ENCODE measurements at regions not wholly inside any gene's neighbourhood (a gene's known extent, or its start where the extent isn't known, plus 50 kb on each side); places are given as distances from the start of the nearest gene placed in this dataset.

DNA sequence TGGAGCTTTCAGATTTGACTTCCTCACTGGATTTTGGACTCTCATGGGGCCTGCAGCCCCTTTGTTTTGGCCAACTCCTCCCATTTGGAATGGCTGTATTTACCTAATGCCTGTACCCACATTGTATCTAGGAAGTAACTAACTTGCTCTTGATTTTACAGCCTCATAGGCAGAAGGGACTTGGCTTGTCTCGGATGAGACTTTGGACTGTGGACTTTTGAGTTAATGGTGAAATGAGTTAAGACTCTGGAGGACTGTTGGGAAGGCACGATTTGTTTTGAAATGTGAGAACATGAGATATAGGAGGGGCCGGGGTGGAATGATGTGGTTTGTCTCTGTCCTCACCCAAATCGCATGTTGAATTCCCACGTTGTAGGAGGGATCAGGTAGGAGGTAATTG is 233.4 kb upstream of the GALNT5 start:
- Histone ChIP-seq H3K4me1 (ENCODE audit: low read depth, poor library complexity, severe bottlenecking) (no peaks in the 10 kb centered on the region), H3K27ac (no peak overlapping the region), H2AFZ (ENCODE audit: low read depth) (no peak overlapping the region), H3K9ac (no peak overlapping the region), H3K79me2 (ENCODE audit: insufficient read depth, low read depth) (no peaks in the 10 kb centered on the region), H3K4me3 (IDR thresholded peaks at IDR 0.05; ENCODE audit: insufficient read depth, low read depth, low read length) (no peak overlapping the region), H3K36me3 (ENCODE audit: insufficient read depth) (no peaks in the 10 kb centered on the region), H3K27me3 (ENCODE audit: insufficient read depth, low read depth) (no peaks in the 10 kb centered on the region), H3K4me2 (no peak overlapping the region), H4K20me1 (ENCODE audit: insufficient read depth) (no peaks in the 10 kb centered on the region)
- TF ChIP-seq, protein P1, sequence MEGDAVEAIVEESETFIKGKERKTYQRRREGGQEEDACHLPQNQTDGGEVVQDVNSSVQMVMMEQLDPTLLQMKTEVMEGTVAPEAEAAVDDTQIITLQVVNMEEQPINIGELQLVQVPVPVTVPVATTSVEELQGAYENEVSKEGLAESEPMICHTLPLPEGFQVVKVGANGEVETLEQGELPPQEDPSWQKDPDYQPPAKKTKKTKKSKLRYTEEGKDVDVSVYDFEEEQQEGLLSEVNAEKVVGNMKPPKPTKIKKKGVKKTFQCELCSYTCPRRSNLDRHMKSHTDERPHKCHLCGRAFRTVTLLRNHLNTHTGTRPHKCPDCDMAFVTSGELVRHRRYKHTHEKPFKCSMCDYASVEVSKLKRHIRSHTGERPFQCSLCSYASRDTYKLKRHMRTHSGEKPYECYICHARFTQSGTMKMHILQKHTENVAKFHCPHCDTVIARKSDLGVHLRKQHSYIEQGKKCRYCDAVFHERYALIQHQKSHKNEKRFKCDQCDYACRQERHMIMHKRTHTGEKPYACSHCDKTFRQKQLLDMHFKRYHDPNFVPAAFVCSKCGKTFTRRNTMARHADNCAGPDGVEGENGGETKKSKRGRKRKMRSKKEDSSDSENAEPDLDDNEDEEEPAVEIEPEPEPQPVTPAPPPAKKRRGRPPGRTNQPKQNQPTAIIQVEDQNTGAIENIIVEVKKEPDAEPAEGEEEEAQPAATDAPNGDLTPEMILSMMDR (conservative IDR thresholded peaks at IDR 0.05; ENCODE audit: low read depth, low read length) = no peak

DNA sequence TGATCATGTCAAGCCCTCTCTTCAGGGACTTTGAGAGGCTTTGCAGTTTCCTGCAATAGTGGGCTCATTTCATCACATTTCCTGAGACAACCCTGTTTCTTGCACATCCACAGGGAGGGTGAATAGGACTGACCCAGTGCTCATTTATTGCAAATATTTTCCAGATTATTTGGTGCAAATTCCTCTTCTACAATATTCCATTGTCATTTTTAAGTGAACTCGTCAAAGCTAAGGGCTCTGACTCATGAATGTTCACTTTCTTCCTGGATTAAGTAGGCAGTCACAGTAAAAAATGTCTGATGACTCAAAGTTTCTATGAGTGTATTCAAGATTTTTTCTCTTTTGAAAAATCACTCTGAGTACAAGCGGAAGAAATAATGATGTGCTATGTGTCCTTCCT is 225.5 kb upstream of the GALNT5 start:
- Histone ChIP-seq H3K27me3 (ENCODE audit: insufficient read depth, low read depth) (no peaks in the 10 kb centered on the region), H4K20me1 (ENCODE audit: insufficient read depth) (no peaks in the 10 kb centered on the region), H3K27ac (no peak overlapping the region), H3K4me2 (no peak overlapping the region), H2AFZ (ENCODE audit: low read depth) (no peak overlapping the region), H3K79me2 (ENCODE audit: insufficient read depth, low read depth) (no peaks in the 10 kb centered on the region), H3K4me1 (ENCODE audit: low read depth, poor library complexity, severe bottlenecking) (no peaks in the 10 kb centered on the region), H3K36me3 (ENCODE audit: insufficient read depth) (no peaks in the 10 kb centered on the region), H3K4me3 (IDR thresholded peaks at IDR 0.05; ENCODE audit: insufficient read depth, low read depth, low read length) (no peak overlapping the region), H3K9ac (no peak overlapping the region)
- TF ChIP-seq, protein P1 (conservative IDR thresholded peaks at IDR 0.05; ENCODE audit: low read depth, low read length) = no peak

DNA sequence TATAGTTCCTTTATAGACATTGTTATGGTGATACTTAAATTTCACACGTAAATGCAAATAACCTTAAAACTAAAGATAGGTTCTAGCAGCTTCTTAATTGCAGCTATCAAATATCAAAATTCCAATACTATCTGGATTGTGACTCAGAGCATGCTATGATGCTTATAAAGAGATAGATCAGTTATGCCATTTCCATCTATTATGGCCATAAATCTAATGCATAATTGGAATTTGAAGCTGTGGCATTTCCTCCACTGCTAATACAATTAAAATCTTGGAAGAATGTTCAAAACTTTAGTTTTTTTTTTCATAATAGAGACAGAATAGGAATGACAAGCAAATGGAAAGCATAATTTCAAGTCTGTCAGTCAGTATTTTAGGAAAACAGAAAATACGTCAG is 220.8 kb upstream of the GALNT5 start:
- Histone ChIP-seq H3K27ac (no peak overlapping the region), H2AFZ (ENCODE audit: low read depth) (no peak overlapping the region), H3K9ac (no peak overlapping the region), H3K79me2 (ENCODE audit: insufficient read depth, low read depth) (no peaks in the 10 kb centered on the region), H4K20me1 (ENCODE audit: insufficient read depth) (no peaks in the 10 kb centered on the region), H3K4me2 (no peak overlapping the region), H3K4me1 (ENCODE audit: low read depth, poor library complexity, severe bottlenecking) (peaks cover 5% of the 10 kb centered on the region), H3K36me3 (ENCODE audit: insufficient read depth) (no peaks in the 10 kb centered on the region), H3K27me3 (ENCODE audit: insufficient read depth, low read depth) (no peaks in the 10 kb centered on the region), H3K4me3 (IDR thresholded peaks at IDR 0.05; ENCODE audit: insufficient read depth, low read depth, low read length) (no peak overlapping the region)
- TF ChIP-seq, protein P1 (conservative IDR thresholded peaks at IDR 0.05; ENCODE audit: low read depth, low read length) = no peak

DNA sequence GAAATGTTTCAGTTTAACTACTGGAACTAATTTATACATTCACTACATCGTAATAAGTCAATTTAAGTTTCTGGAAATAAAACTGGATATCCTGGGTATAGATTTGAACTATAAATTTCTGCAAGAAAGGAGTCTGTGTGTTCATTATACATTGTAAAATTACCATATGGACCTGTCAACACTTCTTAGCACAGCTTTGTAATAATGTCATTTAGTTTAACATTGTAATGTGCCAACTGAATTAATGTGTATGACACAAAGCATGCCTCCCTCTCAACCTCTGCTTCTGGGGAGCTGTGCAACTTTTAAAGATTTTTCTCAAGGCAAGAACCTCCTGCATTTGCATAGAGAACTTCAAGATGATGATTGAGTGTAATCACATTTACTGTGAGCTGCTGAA is 213.7 kb upstream of the GALNT5 start:
- peaks cover 13% of the 10 kb centered on the region for H3K4me1 ChIP-seq (ENCODE audit: low read depth, poor library complexity, severe bottlenecking)
- no peaks in the 10 kb centered on the region for H3K79me2 ChIP-seq (ENCODE audit: insufficient read depth, low read depth)
- TF ChIP-seq, protein P1 (conservative IDR thresholded peaks at IDR 0.05; ENCODE audit: low read depth, low read length) = no peak
- no peak overlapping the region for H3K4me3 ChIP-seq (IDR thresholded peaks at IDR 0.05; ENCODE audit: insufficient read depth, low read depth, low read length)
- no peak overlapping the region for H3K27ac ChIP-seq
- no peaks in the 10 kb centered on the region for H3K36me3 ChIP-seq (ENCODE audit: insufficient read depth)
- no peak overlapping the region for H3K4me2 ChIP-seq
- no peaks in the 10 kb centered on the region for H4K20me1 ChIP-seq (ENCODE audit: insufficient read depth)
- H3K9ac ChIP-seq = no peak overlapping the region
- H2AFZ ChIP-seq (ENCODE audit: low read depth) = no peak overlapping the region
- no peaks in the 10 kb centered on the region for H3K27me3 ChIP-seq (ENCODE audit: insufficient read depth, low read depth)

All from KMS-11 (cell line).